ENCODE measurements at regions not wholly inside any gene's neighbourhood (a gene's known extent, or its start where the extent isn't known, plus 50 kb on each side); places are given as distances from the start of the nearest gene placed in this dataset.
"Not testable (repeated sequence)": the region's sequence is repeated elsewhere in the genome, so short reads cannot be mapped to it uniquely, and the experiment has no call there.

- Histone ChIP-seq H3K4me3 (IDR thresholded peaks at IDR 0.05; ENCODE audit: insufficient read depth, low read depth, low read length) (no peak overlapping the region), H3K36me3 (ENCODE audit: insufficient read depth) (no peaks in the 10 kb centered on the region), H3K9ac (no peak overlapping the region), H3K4me2 (no peak overlapping the region), H3K27me3 (ENCODE audit: insufficient read depth, low read depth) (no peaks in the 10 kb centered on the region), H3K27ac (no peak overlapping the region), H3K79me2 (ENCODE audit: insufficient read depth, low read depth) (no peaks in the 10 kb centered on the region), H4K20me1 (ENCODE audit: insufficient read depth) (no peaks in the 10 kb centered on the region), H3K4me1 (ENCODE audit: low read depth, poor library complexity, severe bottlenecking) (no peaks in the 10 kb centered on the region), H2AFZ (ENCODE audit: low read depth) (no peak overlapping the region)
- TF ChIP-seq, protein P1, sequence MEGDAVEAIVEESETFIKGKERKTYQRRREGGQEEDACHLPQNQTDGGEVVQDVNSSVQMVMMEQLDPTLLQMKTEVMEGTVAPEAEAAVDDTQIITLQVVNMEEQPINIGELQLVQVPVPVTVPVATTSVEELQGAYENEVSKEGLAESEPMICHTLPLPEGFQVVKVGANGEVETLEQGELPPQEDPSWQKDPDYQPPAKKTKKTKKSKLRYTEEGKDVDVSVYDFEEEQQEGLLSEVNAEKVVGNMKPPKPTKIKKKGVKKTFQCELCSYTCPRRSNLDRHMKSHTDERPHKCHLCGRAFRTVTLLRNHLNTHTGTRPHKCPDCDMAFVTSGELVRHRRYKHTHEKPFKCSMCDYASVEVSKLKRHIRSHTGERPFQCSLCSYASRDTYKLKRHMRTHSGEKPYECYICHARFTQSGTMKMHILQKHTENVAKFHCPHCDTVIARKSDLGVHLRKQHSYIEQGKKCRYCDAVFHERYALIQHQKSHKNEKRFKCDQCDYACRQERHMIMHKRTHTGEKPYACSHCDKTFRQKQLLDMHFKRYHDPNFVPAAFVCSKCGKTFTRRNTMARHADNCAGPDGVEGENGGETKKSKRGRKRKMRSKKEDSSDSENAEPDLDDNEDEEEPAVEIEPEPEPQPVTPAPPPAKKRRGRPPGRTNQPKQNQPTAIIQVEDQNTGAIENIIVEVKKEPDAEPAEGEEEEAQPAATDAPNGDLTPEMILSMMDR (conservative IDR thresholded peaks at IDR 0.05; ENCODE audit: low read depth, low read length), result no peak
These were observed 985.6 kb upstream of the PCDH7 start for GRCh38 chr4:29734343-29735213.

DNA sequence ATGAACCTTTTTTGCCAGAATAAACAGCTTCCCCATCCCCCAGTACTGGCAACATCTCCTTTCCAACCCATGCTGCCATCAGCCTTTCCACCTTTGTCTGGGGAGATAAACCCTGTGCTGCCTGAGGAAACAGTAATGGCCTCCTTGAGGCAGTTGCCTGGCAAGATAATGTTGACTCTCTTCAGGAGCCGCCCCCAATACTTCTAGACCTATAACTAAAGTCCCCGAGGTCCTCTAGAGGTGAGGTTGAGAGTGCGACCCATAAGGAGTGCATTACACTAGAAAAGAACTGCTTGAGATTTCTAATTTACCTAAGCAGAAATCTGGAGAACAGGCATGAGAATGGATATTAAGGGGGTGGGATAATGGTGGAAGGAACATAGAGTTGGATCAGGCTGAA lies 963.2 kb upstream of the PCDH7 start:
- TF ChIP-seq, protein P1 (conservative IDR thresholded peaks at IDR 0.05; ENCODE audit: low read depth, low read length), result no peak
- no peak overlapping the region for H2AFZ ChIP-seq (ENCODE audit: low read depth)

DNA sequence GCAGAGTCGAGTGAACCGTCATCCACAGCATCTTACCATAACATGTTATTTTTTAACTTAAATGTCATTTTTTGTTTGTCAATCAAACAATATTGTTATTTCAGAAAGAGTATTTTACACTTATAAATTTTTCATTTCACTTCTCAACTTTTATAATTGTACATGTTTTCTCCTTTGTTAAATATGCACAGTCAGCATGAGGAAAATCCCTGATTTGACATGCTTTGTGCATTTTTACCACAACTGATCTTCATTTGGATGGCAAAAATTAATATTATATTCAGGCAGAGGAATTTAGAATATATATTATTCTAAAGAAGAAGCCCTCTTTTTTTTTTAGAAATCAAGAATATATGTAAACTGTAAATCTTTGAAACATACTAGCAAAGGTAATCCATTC lies 958.0 kb upstream of the PCDH7 start:
- TF ChIP-seq, protein P1 (conservative IDR thresholded peaks at IDR 0.05; ENCODE audit: low read depth, low read length), result no peak
- H3K36me3 ChIP-seq (ENCODE audit: insufficient read depth), result no peaks in the 10 kb centered on the region
- H4K20me1 ChIP-seq (ENCODE audit: insufficient read depth), result no peaks in the 10 kb centered on the region
- H3K27ac ChIP-seq, result no peak overlapping the region
- H3K4me3 ChIP-seq (IDR thresholded peaks at IDR 0.05; ENCODE audit: insufficient read depth, low read depth, low read length), result no peak overlapping the region
- H3K9ac ChIP-seq, result no peak overlapping the region
- H3K4me2 ChIP-seq, result no peak overlapping the region
- H2AFZ ChIP-seq (ENCODE audit: low read depth), result no peak overlapping the region
- no peaks in the 10 kb centered on the region for H3K79me2 ChIP-seq (ENCODE audit: insufficient read depth, low read depth)
- no peaks in the 10 kb centered on the region for H3K27me3 ChIP-seq (ENCODE audit: insufficient read depth, low read depth)
- H3K4me1 ChIP-seq (ENCODE audit: low read depth, poor library complexity, severe bottlenecking), result no peaks in the 10 kb centered on the region

More for the DNA sequence above, 963.2 kb upstream of the PCDH7 start:
- no peaks in the 10 kb centered on the region for H3K4me1 ChIP-seq (ENCODE audit: low read depth, poor library complexity, severe bottlenecking)
- H4K20me1 ChIP-seq (ENCODE audit: insufficient read depth), result no peaks in the 10 kb centered on the region
- no peak overlapping the region for H3K27ac ChIP-seq
- H3K36me3 ChIP-seq (ENCODE audit: insufficient read depth), result no peaks in the 10 kb centered on the region
- H3K9ac ChIP-seq, result no peak overlapping the region
- H3K4me2 ChIP-seq, result no peak overlapping the region
- H3K79me2 ChIP-seq (ENCODE audit: insufficient read depth, low read depth), result no peaks in the 10 kb centered on the region
- no peaks in the 10 kb centered on the region for H3K27me3 ChIP-seq (ENCODE audit: insufficient read depth, low read depth)
- H3K4me3 ChIP-seq (IDR thresholded peaks at IDR 0.05; ENCODE audit: insufficient read depth, low read depth, low read length), result no peak overlapping the region

DNA sequence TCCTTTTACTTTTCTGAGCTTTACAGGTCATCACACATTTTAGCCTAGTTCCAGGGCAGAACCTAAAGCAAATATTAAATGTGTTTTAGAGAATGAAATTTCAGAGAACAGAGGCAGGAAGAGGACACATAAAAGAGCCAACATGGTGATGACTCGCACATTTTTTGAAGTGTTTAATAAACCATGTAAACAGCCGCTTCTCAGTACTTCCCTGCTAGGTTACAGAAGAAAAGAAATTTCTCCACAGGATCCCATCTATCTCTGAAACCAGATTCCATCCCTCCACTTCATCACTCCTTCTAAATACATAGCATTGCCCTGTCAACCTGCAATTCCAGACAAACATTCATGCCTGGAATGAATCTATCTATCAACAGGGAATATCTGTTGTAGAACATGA lies 949.5 kb upstream of the PCDH7 start:
- TF ChIP-seq, protein P1 (conservative IDR thresholded peaks at IDR 0.05; ENCODE audit: low read depth, low read length), result no peak
- Histone ChIP-seq H3K4me1 (ENCODE audit: low read depth, poor library complexity, severe bottlenecking) (no peaks in the 10 kb centered on the region), H3K36me3 (ENCODE audit: insufficient read depth) (no peaks in the 10 kb centered on the region), H4K20me1 (ENCODE audit: insufficient read depth) (no peaks in the 10 kb centered on the region), H3K4me3 (IDR thresholded peaks at IDR 0.05; ENCODE audit: insufficient read depth, low read depth, low read length) (no peak overlapping the region), H3K9ac (no peak overlapping the region), H2AFZ (ENCODE audit: low read depth) (no peak overlapping the region), H3K27me3 (ENCODE audit: insufficient read depth, low read depth) (no peaks in the 10 kb centered on the region), H3K4me2 (no peak overlapping the region), H3K27ac (no peak overlapping the region), H3K79me2 (ENCODE audit: insufficient read depth, low read depth) (no peaks in the 10 kb centered on the region)

DNA sequence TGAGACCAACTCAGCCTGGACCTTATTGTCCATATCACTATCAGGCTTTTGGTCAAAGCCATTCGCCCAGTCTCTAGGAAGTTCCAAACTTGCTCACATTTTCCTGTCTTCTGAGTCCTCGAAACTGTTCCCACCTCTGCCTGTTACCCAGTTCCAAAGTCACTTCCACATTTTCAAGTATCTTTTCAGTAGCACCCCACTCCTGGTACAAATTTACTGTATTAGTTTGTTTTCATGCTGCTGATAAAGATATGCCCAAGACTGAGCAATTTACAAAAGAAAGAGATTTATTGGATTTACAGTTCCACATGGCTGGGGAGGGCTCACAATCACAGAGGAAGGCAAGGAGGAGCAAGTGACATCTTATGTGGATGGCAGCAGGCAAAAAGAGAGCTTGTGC lies 932.0 kb upstream of the PCDH7 start:
- not testable (repeated sequence) for H3K27me3 ChIP-seq (ENCODE audit: insufficient read depth, low read depth); H3K4me3 ChIP-seq (IDR thresholded peaks at IDR 0.05; ENCODE audit: insufficient read depth, low read depth, low read length); H3K4me1 ChIP-seq (ENCODE audit: low read depth, poor library complexity, severe bottlenecking); H3K79me2 ChIP-seq (ENCODE audit: insufficient read depth, low read depth); H2AFZ ChIP-seq (ENCODE audit: low read depth); H3K36me3 ChIP-seq (ENCODE audit: insufficient read depth); H3K4me2 ChIP-seq; H3K9ac ChIP-seq; H4K20me1 ChIP-seq (ENCODE audit: insufficient read depth); H3K27ac ChIP-seq

All from KMS-11 (cell line).